Lower leg skin (tissue), 4 donors: ENCODE measurements at regions not wholly inside any gene's neighbourhood (a gene's known extent, or its start where the extent isn't known, plus 50 kb on each side); places are given as distances from the start of the nearest gene placed in this dataset.

Experiments used
- DNase-seq, 2 donors: peaks; one replicate each; pipeline ENCODE4 v3.0.0-alpha.2; 2019; ENCODE audit warnings: low spot score in 2 of 2
- H3K4me3 ChIP-seq: fragments of 200-600 bp; sonication (generic); 2 replicates; pipeline ENCODE4 v1.5.1; 2017; ENCODE audit warnings: mild to moderate bottlenecking, low read depth; ENCODE audit not compliant: poor library complexity, severe bottlenecking
- CTCF ChIP-seq, 3 donors: fragments of 450-650 bp; IDR thresholded peaks; one replicate each; pipeline ENCODE4 v1.5.1; 2016; ENCODE audit warnings: antibody characterized with exemption in 3 of 3, mild to moderate bottlenecking in 3 of 3, moderate library complexity in 2 of 3
- POLR2A ChIP-seq, 2 donors: fragments of 450-650 bp; IDR thresholded peaks; one replicate each; pipeline ENCODE4 v1.6.1; 2016 to 2017; ENCODE audit warnings: antibody characterized with exemption in 2 of 2, mild to moderate bottlenecking in 1 of 2, moderate library complexity in 1 of 2
- WGBS, 2 donors: methylation state at CpG; one replicate each; pipeline ENCODE4 v1.1.5; 2018; 5-methylcytosine and 5-hydroxymethylcytosine counted together
- intact Hi-C: fragments of 100-400 bp; cut with DNase I; formaldehyde crosslinking; loops from one replicate; pipeline ENCODE4 v1.15.0; 2023; ENCODE audit warnings: low total_unique reads

DNA sequence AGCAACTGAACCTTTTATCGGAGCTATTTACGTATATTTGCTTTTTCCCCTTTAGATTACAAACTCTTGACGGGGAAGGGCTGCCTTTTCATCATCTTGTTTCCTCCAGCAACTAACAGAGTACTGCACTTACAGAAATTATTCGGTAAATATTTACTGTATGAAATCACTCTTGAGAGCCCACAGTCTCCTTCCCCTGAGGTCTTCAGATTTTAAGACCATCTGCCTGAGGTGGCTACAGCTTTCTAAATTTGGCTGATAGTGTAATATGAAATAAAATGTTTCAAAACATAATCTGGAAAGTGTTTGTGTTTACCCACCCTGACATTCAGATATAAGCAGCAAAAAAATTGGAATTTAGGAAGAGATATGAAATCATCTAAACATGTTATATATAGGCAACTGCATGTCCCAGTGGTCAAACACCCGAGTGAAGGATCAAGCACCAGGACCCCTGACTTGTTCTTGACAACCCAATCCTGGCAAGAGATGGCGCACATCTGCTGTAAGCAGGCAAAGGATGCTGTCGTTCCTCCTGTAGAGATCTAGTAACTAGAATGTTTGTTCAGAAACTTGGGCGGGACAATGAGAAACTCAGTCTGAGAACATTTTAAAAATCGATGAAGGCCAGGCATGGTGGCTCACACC, 60.9 kb downstream of the SIPA1L2 start:
- intact Hi-C loops, result no loop called here
- WGBS, 2 donors, result 87 to 91% methylated on average over 9 of the region's 9 CpGs
- no peak for TF ChIP-seq POLR2A (IDR thresholded peaks at IDR 0.05)
- no peak for TF ChIP-seq CTCF (IDR thresholded peaks at IDR 0.05)
- no peak for DNase-seq
- H3K4me3 ChIP-seq, result no peak overlapping the region

DNA sequence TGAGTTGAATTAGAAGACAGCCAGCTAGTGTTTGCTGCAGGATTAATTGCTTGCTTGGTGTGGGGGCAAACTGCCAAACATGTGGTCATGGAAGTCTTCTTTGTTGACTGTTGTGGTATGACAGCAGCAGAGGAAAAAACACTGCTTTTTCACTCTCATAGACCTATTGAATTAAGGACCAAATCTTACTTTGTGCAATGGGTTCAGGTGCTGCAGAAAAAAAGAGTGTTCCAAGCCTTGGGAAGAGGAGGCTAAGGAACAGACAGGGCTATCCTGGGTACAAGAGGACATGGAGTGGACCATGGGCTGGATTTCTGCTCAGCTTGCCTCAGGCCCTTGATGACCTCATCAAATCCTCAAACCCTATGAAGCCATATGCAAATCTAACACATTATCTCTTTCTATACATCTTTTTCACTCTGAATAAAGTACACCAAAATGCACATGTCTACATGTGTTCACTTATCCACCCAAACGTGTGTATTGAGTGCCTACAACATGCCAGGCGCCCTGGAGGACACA, 61.5 kb downstream of the SIPA1L2 start:
- TF ChIP-seq CTCF (IDR thresholded peaks at IDR 0.05) (no peak), POLR2A (IDR thresholded peaks at IDR 0.05) (no peak)
- DNase-seq, result no peak
- WGBS, 2 donors, result 77 to 82% methylated on average over 2 of the region's 2 CpGs
- H3K4me3 ChIP-seq, result no peak overlapping the region
- intact Hi-C loops, result no loop called here

DNA sequence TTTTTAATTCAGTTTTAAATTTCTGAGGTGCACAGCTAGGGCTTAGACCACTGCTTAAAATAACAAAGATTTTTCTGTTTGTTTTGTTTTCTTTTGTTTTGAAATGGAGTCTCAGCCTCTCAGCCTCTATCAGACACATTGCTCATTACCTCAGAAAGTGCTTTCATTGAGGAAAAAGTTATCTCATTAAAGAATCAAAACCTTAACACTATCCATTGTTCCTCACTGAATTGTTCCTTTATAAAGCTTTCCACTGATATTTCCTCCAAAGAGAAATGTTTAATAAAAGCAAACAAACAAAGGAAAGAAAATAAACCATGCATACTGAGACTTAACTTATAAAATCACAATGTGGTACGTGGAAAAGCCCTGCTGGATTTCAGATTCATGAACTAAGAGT, 63.8 kb downstream of the SIPA1L2 start:
- no peak for TF ChIP-seq CTCF (IDR thresholded peaks at IDR 0.05)
- no peak for TF ChIP-seq POLR2A (IDR thresholded peaks at IDR 0.05)
- DNase-seq, result no peak
- intact Hi-C loops, result no loop called here
- 31 to 84% methylated on average over 1 of the region's 1 CpG for WGBS, 2 donors
- H3K4me3 ChIP-seq, result no peak overlapping the region

- WGBS, 2 donors, result 75 to 89% methylated on average over 3 of the region's 3 CpGs
- no peak for DNase-seq
- intact Hi-C loops, result no loop called here
- H3K4me3 ChIP-seq, result no peak overlapping the region
- TF ChIP-seq CTCF (IDR thresholded peaks at IDR 0.05) (no peak), POLR2A (IDR thresholded peaks at IDR 0.05) (no peak)
These were observed 67.0 kb downstream of the SIPA1L2 start for GRCh38 chr1:232562855-232563510.

DNA sequence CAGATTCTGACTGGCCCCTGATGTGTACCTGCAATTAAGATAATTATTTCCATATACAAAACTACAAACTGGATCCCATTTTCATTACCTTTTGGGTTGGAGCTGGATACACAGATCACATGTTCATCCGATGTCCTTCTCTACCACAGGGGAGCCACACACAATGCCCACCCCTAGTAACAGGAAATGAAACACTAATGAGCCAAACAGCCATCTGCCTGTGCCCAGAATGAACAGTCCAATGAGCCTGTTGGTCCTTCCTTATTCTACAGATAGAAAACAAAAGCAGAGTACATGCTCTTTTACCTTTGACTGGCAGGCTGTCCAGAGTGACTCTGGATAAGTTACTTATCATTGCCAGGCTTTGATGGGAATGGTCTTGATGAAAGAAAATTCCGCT, 68.6 kb downstream of the SIPA1L2 start:
- intact Hi-C loops, result no loop called here
- no peak for TF ChIP-seq POLR2A (IDR thresholded peaks at IDR 0.05)
- no peak for TF ChIP-seq CTCF (IDR thresholded peaks at IDR 0.05)
- WGBS, 2 donors, result 68 to 92% methylated on average over 2 of the region's 2 CpGs
- no peak for DNase-seq
- no peak overlapping the region for H3K4me3 ChIP-seq
